Tibial artery (tissue), 4 donors: ENCODE measurements at regions not wholly inside any gene's neighbourhood (a gene's known extent, or its start where the extent isn't known, plus 50 kb on each side); places are given as distances from the start of the nearest gene placed in this dataset.
A peak's percentile ranks its signal among the peaks of the same experiment; 100 is the strongest.
"Not testable (repeated sequence)": the region's sequence is repeated elsewhere in the genome, so short reads cannot be mapped to it uniquely, and the experiment has no call there.

Experiments
- DNase-seq, 2 donors: peaks; one replicate each; pipeline ENCODE4 v3.0.0-alpha.2; 2019
- H3K27ac ChIP-seq, 2 donors: fragments of 200-600 bp; sonication (generic) in 1 of 2; 1 replicate in 1 of 2; 2 replicates in 1 of 2; pipeline ENCODE4 v1.5.1; 2018 to 2019; ENCODE audit warnings: mild to moderate bottlenecking in 1 of 2
- H3K27me3 ChIP-seq, 2 donors: fragments of 200-600 bp; sonication (generic) in 1 of 2; one replicate each; pipeline versions ENCODE4 v1.5.1 to v1.6.0; 2016 to 2019
- H3K36me3 ChIP-seq, 3 donors: fragments of 200-600 bp; sonication (generic) in 2 of 3; one replicate each; pipeline ENCODE4 v1.5.1; 2016 to 2019; ENCODE audit warnings: mild to moderate bottlenecking in 2 of 3
- H3K4me1 ChIP-seq, 4 donors: fragments of 200-600 bp; sonication (generic) in 2 of 4; 1 replicate in 3 of 4; 2 replicates in 1 of 4; pipeline ENCODE4 v1.5.1; 2016 to 2019
- H3K4me3 ChIP-seq, 2 donors: fragments of 200-600 bp; sonication (generic) in 1 of 2; 1 replicate in 1 of 2; 2 replicates in 1 of 2; pipeline ENCODE4 v1.5.1; 2018 to 2019; ENCODE audit warnings: mild to moderate bottlenecking in 2 of 2
- H3K9me3 ChIP-seq, 3 donors: fragments of 200-600 bp; sonication (generic) in 1 of 3; one replicate each; pipeline ENCODE4 v1.5.1; 2016 to 2019
- CTCF ChIP-seq, 2 experiments: fragments of 200-600 bp in 1 of 2; fragments of 450-650 bp in 1 of 2; IDR thresholded peaks; one replicate each; pipeline ENCODE4 v1.5.1; 2017 to 2019; ENCODE audit warnings: antibody characterized with exemption in 2 of 2, mild to moderate bottlenecking in 1 of 2, moderate library complexity in 1 of 2
- intact Hi-C: fragments of 100-400 bp; cut with DNase I; formaldehyde crosslinking; loops from one replicate; pipeline ENCODE4 v1.15.0; 2023; ENCODE audit warnings: low total_unique reads

- Histone ChIP-seq H3K27me3 (no peaks in the 10 kb centered on the region), H3K36me3 (no peaks in the 10 kb centered on the region), H3K9me3 (no peaks in the 10 kb centered on the region), H3K4me1 (no peaks in the 10 kb centered on the region), H3K27ac (no peak overlapping the region), H3K4me3 (no peak overlapping the region)
- no peak for DNase-seq
- TF ChIP-seq CTCF (IDR thresholded peaks at IDR 0.05) = no peak
- intact Hi-C loops = no loop called here
Observed at GRCh38 chr6:121678245-121678644, 242.8 kb downstream of the GJA1 start.

GRCh38 chr6:121680058-121680457, 244.6 kb downstream of the GJA1 start:
- no peaks in the 10 kb centered on the region for H3K36me3 ChIP-seq
- no peaks in the 10 kb centered on the region for H3K27me3 ChIP-seq
- no peak overlapping the region for H3K4me3 ChIP-seq
- no peaks in the 10 kb centered on the region for H3K9me3 ChIP-seq
- no peaks in the 10 kb centered on the region for H3K4me1 ChIP-seq
- DNase-seq = no peak
- TF ChIP-seq CTCF (IDR thresholded peaks at IDR 0.05) = no peak
- H3K27ac ChIP-seq = no peak overlapping the region
- intact Hi-C loops = no loop called here

- Histone ChIP-seq H3K27ac (no peak overlapping the region), H3K36me3 (no peaks in the 10 kb centered on the region), H3K27me3 (no peaks in the 10 kb centered on the region), H3K4me1 (no peaks in the 10 kb centered on the region), H3K4me3 (no peak overlapping the region), H3K9me3 (no peaks in the 10 kb centered on the region)
- DNase-seq = no peak
- TF ChIP-seq CTCF (IDR thresholded peaks at IDR 0.05) = no peak
- intact Hi-C loops = no loop called here
Observed at GRCh38 chr6:121682666-121683065, 247.2 kb downstream of the GJA1 start.

GRCh38 chr6:121685806-121686205, 250.4 kb downstream of the GJA1 start:
- H3K4me1 ChIP-seq, H3K4me3 ChIP-seq, H3K36me3 ChIP-seq, H3K27ac ChIP-seq, H3K9me3 ChIP-seq, DNase-seq, intact Hi-C loops, H3K27me3 ChIP-seq: not testable (repeated sequence)

GRCh38 chr6:121686611-121687023, 251.2 kb downstream of the GJA1 start:
- Histone ChIP-seq H3K27ac (no peak overlapping the region), H3K27me3 (no peaks in the 10 kb centered on the region), H3K9me3 (no peaks in the 10 kb centered on the region), H3K36me3 (no peaks in the 10 kb centered on the region), H3K4me3 (peak overlapping the region in 1 of 2 donors; percentile 9), H3K4me1 (peaks cover 0 to 8% (median 5%) of the 10 kb centered on the region in 4 donors)
- TF ChIP-seq CTCF (IDR thresholded peaks at IDR 0.05) = no peak
- intact Hi-C loops = no loop called here
- no peak for DNase-seq

GRCh38 chr6:121688974-121689373, 253.5 kb downstream of the GJA1 start:
- no peaks in the 10 kb centered on the region for H3K36me3 ChIP-seq
- no peak for DNase-seq
- H3K4me3 ChIP-seq = no peak overlapping the region
- no peak overlapping the region for H3K27ac ChIP-seq
- intact Hi-C loops = no loop called here
- no peaks in the 10 kb centered on the region for H3K27me3 ChIP-seq
- no peak for TF ChIP-seq CTCF (IDR thresholded peaks at IDR 0.05)
- H3K4me1 ChIP-seq = peaks cover 0 to 14% (median 9%) of the 10 kb centered on the region in 4 donors
- no peaks in the 10 kb centered on the region for H3K9me3 ChIP-seq
